HG03108 (cell line): ENCODE measurements at regions not wholly inside any gene's neighbourhood (a gene's known extent, or its start where the extent isn't known, plus 50 kb on each side); places are given as distances from the start of the nearest gene placed in this dataset.
"Not testable (repeated sequence)": the region's sequence is repeated elsewhere in the genome, so short reads cannot be mapped to it uniquely, and the experiment has no call there.

ENCODE experiments used
- ATAC-seq: cut with Tn5 transposase; IDR thresholded peaks from one replicate; pipeline ENCODE4 v1.9.1; 2021; ENCODE audit warnings: moderate library complexity; ENCODE audit not compliant: unreplicated experiment

DNA sequence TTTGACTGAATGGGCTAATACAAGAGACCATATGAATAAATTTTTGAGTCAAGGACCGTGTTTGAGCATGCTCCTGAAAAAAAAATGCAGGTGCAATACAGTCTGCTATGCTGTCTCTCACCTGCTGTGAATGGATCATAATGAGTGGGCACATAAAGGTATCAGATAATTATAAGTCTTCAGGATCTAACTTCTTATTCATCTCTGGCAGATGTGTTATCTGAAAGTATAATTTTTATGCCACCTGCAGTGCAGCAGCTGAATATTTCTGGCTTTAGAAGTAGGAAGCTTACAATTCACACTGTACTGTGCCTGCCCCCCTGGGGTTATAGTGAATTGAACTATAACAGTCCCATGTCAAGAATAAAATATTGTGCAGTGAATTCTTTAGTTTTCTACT lies 333.3 kb downstream of the MRPL39 start:
- ATAC-seq: no peak

DNA sequence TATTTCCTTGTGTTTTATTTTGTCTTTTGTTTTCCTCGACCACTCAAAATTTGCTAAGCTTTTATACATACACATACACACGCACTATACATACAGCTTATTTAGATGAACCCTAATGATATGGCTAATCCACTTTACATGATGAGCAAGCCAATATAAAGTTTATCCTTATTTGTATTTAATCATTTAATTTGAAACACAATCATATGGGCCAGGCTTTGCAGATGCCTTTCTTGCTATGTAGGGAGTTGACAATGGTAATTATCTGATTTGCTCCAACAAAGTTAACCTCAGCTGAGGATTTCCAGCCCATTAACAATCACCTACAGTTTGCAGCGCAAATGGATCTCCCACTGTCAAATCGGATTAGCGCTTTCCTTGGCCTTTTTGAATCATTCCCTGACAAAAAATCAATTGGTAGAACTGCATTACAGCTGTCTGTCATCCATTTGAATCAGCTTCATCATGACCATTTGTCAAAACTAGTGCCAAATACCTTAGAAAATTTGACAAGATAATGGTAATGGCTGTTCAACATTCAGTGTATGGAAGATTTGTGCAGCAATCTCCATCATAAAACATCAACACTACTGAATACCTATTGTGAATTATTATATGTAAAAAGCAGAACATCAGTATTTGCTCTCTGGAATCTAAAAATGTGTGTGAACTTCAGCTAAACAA lies 352.6 kb downstream of the MRPL39 start:
- ATAC-seq: no peak

DNA sequence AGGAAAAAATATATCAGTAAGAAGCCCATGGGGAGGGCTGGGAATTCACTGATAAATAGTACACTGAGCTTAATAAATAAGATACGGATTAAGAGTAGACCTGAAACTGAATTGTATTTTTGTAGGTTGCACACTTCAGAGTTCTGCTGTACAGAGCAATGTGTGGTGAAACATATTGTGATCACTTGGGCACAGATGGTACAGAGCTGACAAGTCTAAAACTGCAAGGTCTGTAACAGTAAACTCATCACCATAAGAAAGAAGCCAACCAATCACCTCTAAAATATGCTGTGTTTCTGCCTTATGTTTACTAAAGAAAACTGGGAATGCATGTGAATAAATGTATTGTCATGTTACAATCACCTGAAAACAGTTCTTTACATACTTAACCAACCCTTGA lies 360.7 kb downstream of the MRPL39 start:
- ATAC-seq: no peak

DNA sequence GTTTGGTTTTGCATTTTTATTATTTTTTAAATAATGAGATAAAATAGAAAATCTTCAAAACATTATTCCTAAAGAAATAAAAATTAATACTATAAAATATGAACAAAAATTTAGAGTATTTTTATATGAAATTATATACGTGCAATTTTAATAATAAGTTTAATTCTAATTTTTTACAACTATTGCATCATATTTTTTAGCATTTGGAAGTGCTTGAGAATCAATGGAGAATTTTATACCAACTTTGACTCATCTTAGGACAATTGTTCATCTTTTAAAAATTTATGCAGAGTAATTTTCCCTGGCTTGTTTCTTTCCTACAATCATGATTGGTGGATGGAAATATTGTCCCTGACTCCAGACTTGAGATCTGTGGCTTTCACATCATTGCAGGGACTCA lies 362.5 kb downstream of the MRPL39 start:
- no peak for ATAC-seq

DNA sequence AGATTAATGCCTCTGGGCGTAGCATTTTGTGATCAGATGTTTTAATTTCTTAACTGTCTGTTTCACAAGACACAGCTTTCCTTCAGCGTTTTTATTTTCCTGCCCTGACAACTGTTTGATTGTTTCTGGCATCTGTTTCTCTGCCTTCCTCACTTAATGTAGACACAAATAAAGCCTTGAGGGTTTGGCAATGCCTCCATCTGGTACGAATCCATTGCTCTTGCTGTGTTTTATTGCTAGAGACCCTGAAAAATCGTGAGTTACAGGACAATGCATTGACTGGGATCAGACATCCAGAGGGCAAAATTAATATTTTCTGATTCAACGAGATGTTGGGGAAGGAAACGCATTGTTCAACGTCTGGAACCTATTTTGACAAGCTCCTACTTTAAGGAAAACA lies 363.5 kb downstream of the MRPL39 start:
- ATAC-seq: no peak

DNA sequence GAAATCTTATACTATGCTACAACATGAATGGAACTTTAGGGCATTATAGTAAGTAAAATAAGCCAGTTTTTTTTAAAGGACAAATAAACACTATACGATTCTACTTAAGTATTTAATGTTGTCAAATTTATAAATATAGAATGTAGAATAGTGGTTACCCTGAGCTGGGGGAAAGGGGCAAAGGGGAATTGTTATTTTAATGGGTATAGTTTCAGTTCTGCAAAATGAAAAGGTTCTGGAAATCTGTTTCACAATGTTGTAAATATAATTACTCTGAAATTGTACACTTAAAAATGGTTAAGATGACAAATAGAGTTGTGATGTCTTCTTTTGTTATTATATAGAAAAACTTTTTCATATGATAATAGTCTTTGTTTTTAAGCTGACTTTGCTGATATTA lies 366.3 kb downstream of the MRPL39 start:
- no peak for ATAC-seq

DNA sequence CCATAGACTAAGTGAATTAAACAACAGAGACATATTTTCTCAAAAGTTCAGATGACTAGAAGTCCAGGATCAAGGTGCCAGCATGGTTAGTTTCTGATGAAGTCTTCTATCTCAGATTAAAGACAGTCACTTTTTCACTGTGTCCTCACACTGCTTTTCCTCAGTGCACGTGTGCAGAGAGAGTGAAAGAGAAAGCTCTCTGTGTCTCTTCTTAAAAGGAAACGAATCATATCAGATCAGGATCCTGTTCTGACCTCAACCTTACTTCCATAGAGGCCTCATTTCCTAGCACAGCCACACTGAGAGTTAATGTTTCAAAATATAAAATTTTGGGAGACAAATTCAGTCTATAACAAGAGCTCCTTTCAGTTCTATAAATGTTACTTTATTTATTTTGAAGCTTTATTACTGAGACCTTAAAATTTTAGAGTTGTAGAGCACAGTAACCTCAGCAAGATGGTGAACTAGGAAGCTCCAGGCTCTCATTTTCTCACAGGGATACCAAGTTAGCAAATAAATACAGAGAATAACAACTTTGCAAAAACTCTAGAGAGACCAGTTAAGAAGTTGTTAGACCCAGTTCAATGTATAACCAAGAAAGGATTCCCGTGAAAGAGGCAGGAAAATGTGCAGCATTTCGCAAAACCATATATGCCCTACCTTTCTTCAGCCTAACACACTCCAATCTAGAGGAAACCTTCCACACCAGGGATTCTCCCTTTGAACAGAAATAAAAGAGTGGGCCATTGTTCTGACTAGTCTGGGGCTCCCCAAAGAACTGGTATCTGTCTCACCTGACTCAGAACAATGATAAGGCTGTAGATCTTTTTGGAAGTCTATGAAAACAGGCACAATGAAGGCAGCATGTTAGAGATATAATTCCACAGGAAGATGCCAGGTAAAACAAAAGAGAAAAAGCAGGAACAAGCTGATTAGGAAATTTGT lies 372.2 kb downstream of the MRPL39 start:
- peak; percentile 64 for ATAC-seq

DNA sequence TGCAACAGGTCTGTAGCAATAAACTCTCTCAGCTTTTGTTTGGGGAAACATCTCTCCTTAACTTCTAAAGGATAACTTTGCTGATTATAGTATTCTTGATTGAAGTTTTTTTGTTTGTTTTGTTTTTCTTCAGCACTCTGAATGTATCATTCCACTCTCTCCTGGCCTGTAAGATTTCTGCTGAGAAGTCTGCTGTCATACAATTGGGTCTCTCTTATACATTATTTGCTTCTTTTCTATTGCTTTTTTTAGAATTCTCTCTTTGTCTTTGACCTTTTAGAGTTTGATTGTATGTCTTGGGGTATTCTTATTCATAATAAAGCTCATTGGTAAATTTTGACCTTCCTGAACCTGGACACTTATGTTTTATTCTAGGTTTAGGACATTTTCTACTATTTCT lies 386.3 kb downstream of the MRPL39 start:
- ATAC-seq: no peak

DNA sequence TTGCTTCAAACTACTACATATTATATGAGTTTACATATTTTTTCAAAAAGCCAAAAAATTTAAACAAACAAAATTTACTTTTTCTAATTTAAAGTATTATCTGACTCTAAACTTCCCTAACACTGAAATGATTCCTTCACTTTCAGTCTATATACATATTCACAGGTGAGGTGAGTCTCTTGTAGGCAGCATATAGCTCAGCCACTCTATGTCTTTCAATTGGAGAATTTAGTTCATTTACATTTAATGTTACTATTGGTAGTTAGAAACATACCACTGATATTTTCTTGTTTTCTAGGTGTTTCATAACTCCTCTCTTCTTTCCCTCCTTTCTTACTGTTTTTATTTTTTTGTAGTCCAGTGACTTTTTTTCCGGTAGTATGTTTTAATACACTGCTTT lies 387.1 kb downstream of the MRPL39 start:
- no peak for ATAC-seq

DNA sequence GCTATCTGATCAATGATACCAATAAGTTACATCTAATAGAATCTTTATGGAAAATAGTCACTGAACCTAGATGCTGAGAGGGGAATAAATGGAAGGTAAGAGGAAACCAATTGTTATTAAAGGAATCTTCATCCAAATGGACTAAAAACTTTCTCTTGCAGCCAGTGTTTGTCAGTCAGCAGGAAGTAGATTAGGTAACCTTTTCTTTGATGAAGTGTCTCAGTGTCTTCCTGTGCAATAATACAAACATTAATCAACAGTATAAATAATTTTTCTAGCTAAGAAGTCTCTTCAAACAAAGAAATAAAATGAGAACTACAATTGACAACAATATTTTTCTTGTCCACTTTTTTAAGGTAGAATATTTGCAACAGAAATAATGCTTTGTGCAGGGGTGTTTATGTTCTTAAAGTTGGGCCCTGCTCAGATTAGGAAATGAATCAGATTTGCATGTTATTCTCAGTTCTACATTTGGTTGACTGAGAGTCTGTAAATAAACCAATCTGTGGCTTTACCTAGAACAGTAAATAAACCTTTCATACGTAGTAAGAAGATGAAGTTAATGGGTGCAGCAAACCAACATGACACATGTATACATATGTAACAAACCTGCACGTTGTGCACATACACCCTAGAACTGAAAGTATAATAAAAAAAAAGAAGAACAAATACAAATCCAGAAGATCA lies 391.4 kb downstream of the MRPL39 start:
- ATAC-seq: peak; percentile 93

DNA sequence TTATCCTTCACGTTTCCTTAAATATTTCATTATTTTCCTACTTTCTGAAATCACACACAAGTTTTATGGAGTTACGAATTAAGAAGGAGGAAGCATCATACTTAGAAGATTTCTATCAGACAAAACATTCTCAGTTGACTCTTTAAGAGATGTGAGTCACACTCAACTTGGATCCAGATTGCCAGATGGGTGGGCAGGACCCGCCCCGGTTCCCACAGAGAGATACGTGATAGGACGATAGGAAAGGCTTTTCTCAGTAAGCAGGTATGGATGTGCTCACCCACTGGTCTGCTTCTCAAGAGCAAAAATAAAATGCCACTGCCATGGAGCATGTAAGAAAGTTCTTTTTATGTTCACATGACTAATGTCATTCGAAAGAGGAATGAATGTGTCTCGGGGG lies 392.6 kb downstream of the MRPL39 start:
- ATAC-seq: no peak

DNA sequence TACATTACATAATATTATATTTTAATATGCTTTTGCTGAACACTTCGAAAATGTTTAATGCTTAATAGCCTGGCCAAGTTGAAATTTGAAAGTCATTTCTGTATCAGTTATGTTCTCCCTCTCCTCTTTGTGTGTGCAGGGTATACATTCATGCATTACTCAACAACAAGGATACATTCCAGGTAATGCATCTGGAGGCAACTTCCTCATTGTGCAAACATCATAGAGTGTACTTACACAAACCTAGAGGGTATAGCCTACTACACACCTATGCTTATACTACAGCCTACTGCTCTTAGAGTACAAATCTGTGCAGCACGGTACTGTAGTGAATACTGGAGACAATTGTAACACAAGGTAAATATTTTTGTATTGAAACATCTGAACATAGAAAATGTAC lies 407.3 kb downstream of the MRPL39 start:
- no peak for ATAC-seq

DNA sequence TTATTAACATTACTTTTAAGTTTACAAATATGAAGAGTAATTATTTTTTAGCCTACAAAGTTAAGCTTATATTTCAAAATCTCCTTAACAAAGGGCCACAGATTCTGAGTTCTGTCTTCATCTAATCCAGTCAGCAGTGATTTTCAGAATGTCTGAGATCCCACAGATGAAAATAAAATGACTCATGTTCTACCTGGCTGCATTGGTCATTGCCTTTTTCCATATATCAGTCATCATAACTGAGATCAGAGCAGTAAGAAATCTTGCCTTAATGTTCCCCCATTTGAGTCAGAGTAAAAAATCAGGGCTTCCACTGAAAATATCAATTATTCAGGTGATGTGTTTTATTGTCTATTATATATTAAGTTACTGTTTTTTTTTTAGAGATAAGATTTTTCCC lies 416.1 kb downstream of the MRPL39 start:
- no peak for ATAC-seq

DNA sequence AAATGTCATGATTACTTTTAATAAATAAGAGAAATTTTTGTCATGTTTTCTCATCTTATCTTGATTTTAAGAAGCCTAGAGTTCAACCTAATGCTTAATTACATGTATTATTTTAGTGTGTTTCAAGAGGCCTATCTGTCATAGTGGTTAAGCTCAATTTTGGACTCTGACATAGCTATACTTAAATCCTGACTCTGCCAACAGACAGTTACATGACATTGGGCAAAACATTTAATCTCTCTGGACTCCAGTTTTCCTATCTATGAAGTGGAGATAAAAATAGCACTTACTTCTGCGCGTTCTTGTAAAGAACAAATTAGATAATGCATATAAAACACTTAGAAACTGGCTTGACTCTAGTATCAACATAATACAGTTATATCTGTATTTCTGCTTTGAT lies 417.8 kb downstream of the MRPL39 start:
- no peak for ATAC-seq

DNA sequence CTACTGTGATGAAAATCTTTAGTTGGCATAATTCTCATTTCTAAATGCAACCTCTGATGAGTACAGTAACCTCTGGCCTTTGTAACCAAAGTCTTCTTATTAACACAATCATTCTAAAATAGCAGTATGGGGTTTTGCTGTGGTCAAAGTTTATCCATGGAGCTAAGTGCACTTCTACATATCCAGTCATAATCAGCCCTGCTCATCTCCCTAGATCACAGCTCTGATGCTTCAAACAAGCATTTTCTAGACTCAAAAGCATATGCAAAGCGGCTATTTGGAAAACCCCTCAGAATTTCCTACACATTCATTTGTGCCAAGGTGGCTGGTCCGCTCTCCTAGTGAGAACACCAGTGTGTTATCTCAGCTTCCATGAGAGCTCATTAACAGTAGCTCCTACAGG lies 418.6 kb downstream of the MRPL39 start:
- ATAC-seq: peak; percentile 66

DNA sequence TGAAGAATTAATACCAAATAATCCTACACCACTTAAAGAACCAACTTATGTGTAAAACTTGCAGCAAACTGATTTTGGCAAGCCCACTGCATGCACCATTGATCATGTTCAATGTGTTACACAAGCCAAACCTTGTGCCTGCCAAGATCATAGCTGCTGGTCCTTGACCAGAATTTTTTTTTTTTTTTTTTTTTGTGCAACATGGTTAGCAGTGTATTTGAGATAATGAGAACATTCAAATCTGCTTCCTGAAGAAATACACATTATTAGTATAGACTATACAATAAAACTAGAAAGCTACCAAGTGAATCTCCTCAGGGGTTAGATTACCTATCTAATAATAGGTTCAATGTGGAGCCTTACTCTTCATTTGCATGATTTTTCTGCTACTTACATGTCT lies 421.0 kb downstream of the MRPL39 start:
- ATAC-seq: no peak

DNA sequence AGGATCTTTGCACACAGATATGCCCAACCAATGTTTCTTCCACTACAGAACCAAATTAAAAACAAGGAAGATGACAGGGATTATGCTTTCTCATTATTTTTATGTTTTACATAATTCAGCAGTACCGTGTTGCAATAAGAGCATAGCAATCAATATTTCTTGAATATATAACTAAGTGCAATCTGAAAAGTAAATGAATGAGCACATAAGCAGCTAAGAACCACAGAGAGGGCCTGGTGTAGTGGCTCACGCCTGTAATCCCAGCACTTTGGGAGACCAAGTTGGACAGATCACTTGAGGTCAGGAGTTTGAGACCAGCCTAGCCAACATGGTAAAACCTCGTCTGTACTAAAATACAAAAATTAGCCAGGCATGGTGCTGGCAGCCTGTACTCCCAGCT lies 423.7 kb downstream of the MRPL39 start:
- no peak for ATAC-seq

DNA sequence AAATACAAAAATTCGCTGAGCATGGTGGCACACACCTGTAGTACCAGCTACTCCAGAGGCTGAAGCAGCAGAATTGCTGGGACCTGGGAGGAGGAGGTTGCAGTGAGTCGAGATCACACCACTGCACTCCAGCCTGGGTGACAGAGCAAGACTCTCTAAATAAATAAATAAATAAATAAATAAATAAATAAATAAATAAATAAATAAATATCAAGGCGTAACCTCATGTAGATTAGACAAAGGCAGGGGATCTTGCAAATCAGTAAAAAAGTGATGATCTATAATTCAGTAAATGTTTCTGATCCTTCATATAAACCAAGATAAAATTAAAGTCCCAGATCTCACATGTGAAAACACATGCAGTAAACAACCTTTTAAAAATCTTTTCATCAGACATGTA lies 425.6 kb downstream of the MRPL39 start:
- not testable (repeated sequence) for ATAC-seq

DNA sequence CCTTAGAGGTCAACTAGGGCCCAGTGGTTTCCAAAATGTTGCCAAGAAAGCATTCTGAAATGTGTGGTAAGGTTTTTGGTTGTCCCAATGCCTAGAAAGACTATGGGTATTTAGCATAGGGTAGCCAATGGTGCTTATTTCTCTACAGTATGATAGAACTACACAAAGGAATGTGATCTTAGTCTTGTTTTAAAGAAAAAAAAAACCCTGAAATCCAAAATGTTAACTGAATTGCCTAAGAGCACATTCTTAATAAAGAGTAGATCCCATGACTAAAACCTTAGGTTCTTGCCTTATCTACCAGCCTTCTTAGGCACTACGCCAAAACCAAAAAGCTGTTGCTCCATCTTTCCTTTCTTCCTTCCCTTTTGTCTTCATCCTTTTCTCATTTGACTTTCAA lies 428.2 kb downstream of the MRPL39 start:
- ATAC-seq: no peak

DNA sequence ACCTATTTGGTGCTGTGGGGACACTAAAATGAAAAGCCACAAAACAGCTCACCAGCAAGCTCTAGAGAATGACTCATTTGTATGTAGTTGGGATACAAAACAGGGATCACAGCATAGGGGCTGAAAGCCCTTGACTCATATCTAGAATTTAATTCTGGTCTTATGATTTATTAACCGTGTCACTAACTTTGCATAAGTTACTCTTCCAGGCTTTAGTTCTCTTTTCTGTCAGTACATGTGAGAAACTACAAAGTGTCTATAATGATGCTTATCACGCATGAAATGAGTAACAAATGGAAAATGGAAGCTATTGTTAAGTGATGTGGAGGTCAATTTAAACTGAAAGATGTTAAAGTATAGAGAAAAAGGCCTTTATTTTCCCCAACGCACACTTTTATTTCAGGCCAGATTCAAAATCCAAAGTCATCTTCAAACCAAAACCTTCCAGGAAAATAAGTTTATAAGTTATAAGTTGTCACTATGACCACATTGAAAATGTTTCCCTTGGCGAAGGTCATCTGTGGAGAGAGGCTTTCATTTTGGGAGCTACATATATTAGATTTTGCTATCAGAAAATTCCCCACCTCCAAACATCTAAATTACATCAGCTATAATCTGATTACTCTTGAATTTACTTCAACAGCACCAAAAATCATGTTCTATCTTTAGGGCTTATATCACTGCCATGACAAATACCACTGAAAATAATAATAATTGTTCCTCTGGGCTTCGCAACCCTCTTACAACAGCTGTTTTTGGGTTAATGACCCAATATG lies 430.5 kb downstream of the MRPL39 start:
- peak; percentile 79 for ATAC-seq

DNA sequence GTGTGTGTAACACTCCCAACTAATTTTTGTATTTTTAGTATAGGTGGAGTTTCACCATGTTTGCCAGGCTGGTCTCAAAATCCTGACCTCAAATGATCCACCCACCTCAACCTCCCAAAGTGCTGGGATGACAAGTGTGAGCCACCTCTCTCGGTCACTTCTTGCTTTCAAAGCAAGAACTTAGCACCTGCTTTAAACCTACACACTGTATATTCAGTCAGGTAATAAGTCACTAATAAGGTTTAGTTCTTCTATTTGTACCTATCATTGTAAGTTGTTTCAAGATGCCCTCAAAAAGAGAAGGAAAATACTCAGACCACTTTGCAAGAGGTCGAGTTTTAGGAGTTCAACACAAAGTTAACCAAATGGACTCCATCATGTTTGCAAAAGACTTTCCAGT lies 431.3 kb downstream of the MRPL39 start:
- ATAC-seq: peak; percentile 50
